Gastrocnemius medialis (tissue), 4 donors: ENCODE measurements at regions not wholly inside any gene's neighbourhood (a gene's known extent, or its start where the extent isn't known, plus 50 kb on each side); places are given as distances from the start of the nearest gene placed in this dataset.

Experiments
- ATAC-seq, 2 donors: fragments of 150-250 bp; one replicate each; pipeline ENCODE4 v1.9.1; 2016
- DNase-seq, 2 donors: peaks; one replicate each; pipeline ENCODE4 v3.0.0-alpha.2; 2019
- H3K27ac ChIP-seq, 4 donors: fragments of 200-600 bp; sonication (generic); 1 replicate in 1 of 4; 2 replicates in 3 of 4; pipeline ENCODE4 v1.5.1; 2016 to 2018; ENCODE audit warnings: mild to moderate bottlenecking in 2 of 4, moderate library complexity in 1 of 4
- H3K27me3 ChIP-seq, 3 donors: fragments of 200-600 bp; sonication (generic) in 2 of 3; 1 replicate in 1 of 3; 2 replicates in 2 of 3; pipeline versions ENCODE4 v1.5.1 to v1.6.0; 2016 to 2019; ENCODE audit warnings: mild to moderate bottlenecking in 1 of 3, moderate library complexity in 1 of 3
- H3K36me3 ChIP-seq, 2 donors: fragments of 200-600 bp; sonication (generic) in 1 of 2; one replicate each; pipeline ENCODE4 v1.5.1; 2017 to 2018
- H3K4me1 ChIP-seq, 2 donors: fragments of 200-600 bp; sonication (generic) in 1 of 2; one replicate each; pipeline ENCODE4 v1.5.1; 2016 to 2017; ENCODE audit warnings: mild to moderate bottlenecking in 2 of 2
- H3K4me3 ChIP-seq, 4 donors: fragments of 200-600 bp; sonication (generic) in 3 of 4; 1 replicate in 1 of 4; 2 replicates in 3 of 4; pipeline ENCODE4 v1.5.1; 2016 to 2019; ENCODE audit warnings: mild to moderate bottlenecking in 2 of 4
- H3K9me3 ChIP-seq, 3 donors: fragments of 200-600 bp; sonication (generic) in 2 of 3; 1 replicate in 1 of 3; 2 replicates in 2 of 3; pipeline ENCODE4 v1.5.1; 2016 to 2019
- CTCF ChIP-seq, 5 experiments: fragments of 450-650 bp in 3 of 5; fragments of 200-600 bp in 2 of 5; sonication (generic) in 2 of 5; IDR thresholded peaks in 4 of 5; conservative IDR thresholded peaks in 1 of 5; 1 replicate in 4 of 5; 2 replicates in 1 of 5; pipeline ENCODE4 v1.5.1; 2016 to 2019; ENCODE audit warnings: antibody characterized with exemption in 5 of 5, mild to moderate bottlenecking in 3 of 5, moderate library complexity in 3 of 5
- POLR2A ChIP-seq, 2 donors: fragments of 450-650 bp; IDR thresholded peaks; one replicate each; pipeline ENCODE4 v1.6.1; 2017; ENCODE audit warnings: antibody characterized with exemption in 2 of 2, mild to moderate bottlenecking in 2 of 2, moderate library complexity in 2 of 2
- in situ Hi-C, 4 donors: fragments of 200-750 bp; cut with MboI; loops; one replicate each; pipeline versions ENCODE4 v1.15.0 to v1.8.0; 2017; ENCODE audit warnings: low sequenced_read_pairs in 4 of 4
- intact Hi-C: fragments of 100-400 bp; cut with DNase I; formaldehyde crosslinking; loops from one replicate; pipeline ENCODE4 v1.15.1; 2023; ENCODE audit warnings: low total_unique reads

DNA sequence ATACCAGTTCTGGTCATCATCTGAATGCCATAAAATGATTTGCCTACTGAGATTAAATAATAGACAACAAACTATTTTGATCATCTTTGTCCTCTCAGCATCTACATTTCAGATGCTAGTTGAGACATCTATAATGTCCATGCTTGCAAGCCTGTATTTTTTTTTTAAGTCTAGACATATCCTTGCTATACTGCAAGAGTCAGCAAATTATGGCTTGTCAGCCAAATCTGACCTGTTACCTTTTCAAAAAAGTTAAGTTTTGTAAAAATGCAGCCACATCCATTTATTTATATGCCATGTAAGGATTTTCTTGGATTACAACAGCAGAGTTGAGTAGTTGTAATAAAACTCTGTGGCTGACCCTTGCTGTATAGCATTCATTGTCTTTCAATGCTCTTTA lies 1355.7 kb upstream of the FAM98A start:
- in situ Hi-C loops: no loop called here
- Histone ChIP-seq H3K4me3 (no peak overlapping the region), H3K36me3 (no peaks in the 10 kb centered on the region), H3K27ac (no peak overlapping the region), H3K27me3 (no peaks in the 10 kb centered on the region), H3K9me3 (no peaks in the 10 kb centered on the region), H3K4me1 (no peaks in the 10 kb centered on the region)
- TF ChIP-seq POLR2A (IDR thresholded peaks at IDR 0.05) (no peak), CTCF (IDR thresholded peaks at IDR 0.05 in 4 of 5, conservative IDR thresholded peaks at IDR 0.05 in 1 of 5) (no peak)
- DNase-seq (no peak), ATAC-seq (no peak)
- intact Hi-C loops: no loop called here

DNA sequence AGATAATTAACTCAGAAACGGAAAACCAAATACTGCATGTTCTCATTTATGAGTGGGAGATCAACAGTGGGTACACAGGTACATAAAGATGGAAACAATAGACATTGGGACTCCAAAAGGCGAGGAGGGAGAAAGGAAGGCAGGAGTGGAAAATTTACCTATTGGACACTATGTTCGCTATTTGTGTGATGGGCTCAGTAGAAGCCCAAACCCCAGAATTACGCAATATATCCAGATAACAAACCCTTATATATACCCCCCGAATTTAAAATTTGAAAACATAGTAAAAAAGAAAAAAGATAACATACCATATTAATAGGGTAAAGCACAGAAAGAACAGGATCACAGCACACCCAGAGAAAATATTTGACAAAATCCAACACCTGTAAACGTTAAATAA lies 1351.7 kb upstream of the FAM98A start:
- in situ Hi-C loops (no loop called here), intact Hi-C loops (no loop called here)
- Histone ChIP-seq H3K36me3 (no peaks in the 10 kb centered on the region), H3K4me1 (no peaks in the 10 kb centered on the region), H3K27me3 (no peaks in the 10 kb centered on the region), H3K27ac (no peak overlapping the region), H3K9me3 (no peaks in the 10 kb centered on the region), H3K4me3 (no peak overlapping the region)
- ATAC-seq (no peak), DNase-seq (no peak)
- TF ChIP-seq CTCF (IDR thresholded peaks at IDR 0.05 in 4 of 5, conservative IDR thresholded peaks at IDR 0.05 in 1 of 5) (no peak), POLR2A (IDR thresholded peaks at IDR 0.05) (no peak)

GRCh38 chr2:34949316-34949715 lies 1350.2 kb upstream of the FAM98A start:
- Histone ChIP-seq H3K9me3 (no peaks in the 10 kb centered on the region), H3K36me3 (no peaks in the 10 kb centered on the region), H3K4me1 (no peaks in the 10 kb centered on the region), H3K27me3 (no peaks in the 10 kb centered on the region), H3K27ac (no peak overlapping the region), H3K4me3 (no peak overlapping the region)
- ATAC-seq (no peak), DNase-seq (no peak)
- TF ChIP-seq POLR2A (IDR thresholded peaks at IDR 0.05) (no peak), CTCF (IDR thresholded peaks at IDR 0.05 in 4 of 5, conservative IDR thresholded peaks at IDR 0.05 in 1 of 5) (no peak)
- intact Hi-C loops: no loop called here
- in situ Hi-C loops: no loop called here

DNA sequence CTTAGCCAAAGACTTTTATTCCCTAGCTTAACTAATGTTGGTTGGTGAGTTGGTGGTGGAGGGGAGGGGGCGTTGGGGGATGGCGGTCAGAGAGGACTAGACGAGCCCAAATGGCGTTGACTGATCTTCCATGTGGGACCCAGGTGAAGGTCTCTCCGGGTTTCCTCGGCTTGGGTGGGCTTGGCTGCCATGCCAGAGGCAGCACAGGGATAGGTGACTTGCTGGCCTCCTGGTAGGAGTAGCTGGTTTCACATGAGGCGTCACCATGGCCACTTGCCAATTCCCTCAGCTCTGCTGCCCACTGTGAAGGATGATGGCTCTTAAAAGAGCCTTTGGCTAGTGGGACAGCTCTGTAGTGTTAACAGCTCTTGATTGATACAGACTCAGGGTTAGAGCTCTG lies 1337.0 kb upstream of the FAM98A start:
- no peaks in the 10 kb centered on the region for H3K27me3 ChIP-seq
- no peaks in the 10 kb centered on the region for H3K9me3 ChIP-seq
- in situ Hi-C loops: no loop called here
- DNase-seq (no peak), ATAC-seq (no peak)
- no peaks in the 10 kb centered on the region for H3K36me3 ChIP-seq
- no peaks in the 10 kb centered on the region for H3K4me1 ChIP-seq
- intact Hi-C loops: no loop called here
- no peak for TF ChIP-seq CTCF (IDR thresholded peaks at IDR 0.05 in 4 of 5, conservative IDR thresholded peaks at IDR 0.05 in 1 of 5)
- no peak for TF ChIP-seq POLR2A (IDR thresholded peaks at IDR 0.05)
- no peak overlapping the region for H3K4me3 ChIP-seq
- no peak overlapping the region for H3K27ac ChIP-seq

DNA sequence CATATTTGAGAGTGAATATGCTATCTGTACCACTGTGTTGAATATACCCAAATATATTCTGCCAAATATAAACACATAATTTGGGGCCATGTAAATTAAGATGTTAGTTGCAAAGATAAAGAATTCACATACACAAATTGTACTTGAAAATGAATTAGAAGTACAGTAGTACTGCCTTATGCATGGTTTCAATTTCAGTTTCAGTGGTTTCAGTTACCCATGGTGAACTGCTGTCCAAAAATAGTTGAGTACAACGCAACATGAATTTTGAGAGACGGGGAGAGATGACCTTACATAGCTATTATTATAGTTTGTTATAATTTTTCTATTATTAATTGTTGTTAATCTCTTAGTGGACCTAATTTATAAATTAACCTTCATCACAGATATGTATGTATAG lies 1313.0 kb upstream of the FAM98A start:
- no peak overlapping the region for H3K27ac ChIP-seq
- no peaks in the 10 kb centered on the region for H3K4me1 ChIP-seq
- no peak for ATAC-seq
- H3K4me3 ChIP-seq: no peak overlapping the region
- intact Hi-C loops (no loop called here), in situ Hi-C loops (no loop called here)
- TF ChIP-seq POLR2A (IDR thresholded peaks at IDR 0.05) (no peak), CTCF (IDR thresholded peaks at IDR 0.05 in 4 of 5, conservative IDR thresholded peaks at IDR 0.05 in 1 of 5) (no peak)
- H3K27me3 ChIP-seq: no peaks in the 10 kb centered on the region
- DNase-seq: no peak
- no peaks in the 10 kb centered on the region for H3K36me3 ChIP-seq
- H3K9me3 ChIP-seq: no peaks in the 10 kb centered on the region
